ENCODE measurements at regions not wholly inside any gene's neighbourhood (a gene's known extent, or its start where the extent isn't known, plus 50 kb on each side); places are given as distances from the start of the nearest gene placed in this dataset.
A peak's percentile ranks its signal among the peaks of the same experiment; 100 is the strongest.

GRCh38 chr2:223537115-223537514 is 65.0 kb downstream of the SCG2 start:
- no peak for TF ChIP-seq CTCF (IDR thresholded peaks at IDR 0.05; ENCODE audit: unreplicated experiment in 3 of 3)
- no peaks in the 10 kb centered on the region for H3K36me3 Mint-ChIP-seq (ENCODE audit: low read depth)
- H3K4me1 Mint-ChIP-seq, result peaks cover 32% of the 10 kb centered on the region
- no peak overlapping the region for H3K4me3 Mint-ChIP-seq
- peaks cover 3% of the 10 kb centered on the region for H3K27me3 Mint-ChIP-seq (ENCODE audit: low read depth)
- no peaks in the 10 kb centered on the region for H3K9me3 Mint-ChIP-seq
- H3K27ac Mint-ChIP-seq, result peak overlapping the region; percentile 6 to 65 (median 35)

DNA sequence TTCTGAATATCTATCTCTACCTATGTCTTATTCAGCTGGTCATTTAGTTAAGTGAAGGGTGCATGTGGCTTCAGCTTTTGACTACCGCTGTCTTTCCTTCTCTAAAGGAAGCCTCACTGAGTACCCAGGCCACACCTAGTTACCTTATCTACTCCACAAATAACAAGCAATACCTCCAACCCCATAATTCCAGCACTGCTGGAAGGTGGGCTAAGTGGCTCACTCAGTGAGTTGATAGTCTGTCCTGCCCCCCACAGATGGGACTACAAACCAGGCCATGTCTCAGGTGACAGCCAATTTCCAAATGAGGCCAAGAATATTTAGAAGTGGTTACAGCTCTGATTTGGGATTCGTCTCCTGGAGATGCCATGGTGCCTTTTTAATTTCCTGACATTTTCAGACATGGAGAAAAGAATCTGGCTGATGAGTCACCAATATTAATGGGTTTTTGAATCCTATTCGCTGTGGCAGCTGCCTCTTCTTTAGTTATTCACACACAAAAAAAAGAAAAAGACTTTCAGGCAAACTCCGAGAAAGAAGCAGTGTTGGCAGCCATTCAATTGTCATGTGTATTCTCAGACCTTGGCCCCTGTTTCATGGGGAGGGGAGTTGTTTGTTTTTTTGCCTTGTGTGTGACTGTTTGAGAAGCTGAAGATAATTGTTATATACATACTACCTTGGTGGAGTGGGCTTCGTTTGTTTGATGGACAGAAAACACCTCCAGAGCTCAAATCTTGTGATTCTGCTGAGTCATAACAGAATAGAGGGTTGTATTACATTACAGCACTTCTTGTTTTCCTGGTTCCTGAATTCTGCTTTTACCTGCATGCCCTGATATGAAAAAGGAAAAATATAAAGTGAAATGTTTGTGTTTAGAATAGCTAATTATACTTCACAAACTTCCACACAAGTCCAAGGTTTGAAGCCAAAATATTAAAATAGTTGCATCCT is 64.2 kb downstream of the SCG2 start:
- H3K36me3 Mint-ChIP-seq (ENCODE audit: low read depth), result no peaks in the 10 kb centered on the region
- no peaks in the 10 kb centered on the region for H3K9me3 Mint-ChIP-seq
- peaks cover under 1% of the 10 kb centered on the region for H3K27me3 Mint-ChIP-seq (ENCODE audit: low read depth)
- no peak for TF ChIP-seq CTCF (IDR thresholded peaks at IDR 0.05; ENCODE audit: unreplicated experiment in 3 of 3)
- peaks cover 32% of the 10 kb centered on the region for H3K4me1 Mint-ChIP-seq
- peak overlapping the region; percentile 74 to 84 (median 75) for H3K27ac Mint-ChIP-seq
- H3K4me3 Mint-ChIP-seq, result no peak overlapping the region

DNA sequence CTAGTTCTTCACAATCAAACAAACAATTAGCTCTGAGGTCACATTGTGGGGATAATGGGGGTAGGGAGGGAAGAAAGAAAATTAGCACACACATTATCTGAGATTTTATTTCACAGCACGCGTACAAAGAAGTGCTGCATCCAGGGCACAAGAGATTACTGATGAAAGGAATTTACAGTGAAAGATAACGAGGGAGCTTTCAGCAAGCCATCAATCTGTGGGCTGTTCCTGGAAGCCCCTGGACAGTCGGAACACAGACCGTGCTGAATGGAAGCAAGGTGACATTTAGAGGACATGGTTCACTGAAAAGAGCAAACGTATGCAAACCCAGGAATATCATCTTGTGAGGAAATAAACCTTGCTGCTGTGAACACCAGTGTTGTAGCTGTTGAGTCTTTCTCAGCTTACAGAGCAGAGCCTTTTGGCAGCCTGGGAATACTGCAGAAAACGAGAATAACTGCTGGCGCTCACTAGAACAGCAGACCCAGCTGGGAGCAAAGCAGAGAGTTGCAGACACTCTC is 63.2 kb downstream of the SCG2 start:
- TF ChIP-seq CTCF (IDR thresholded peaks at IDR 0.05; ENCODE audit: unreplicated experiment in 3 of 3), result no peak

DNA sequence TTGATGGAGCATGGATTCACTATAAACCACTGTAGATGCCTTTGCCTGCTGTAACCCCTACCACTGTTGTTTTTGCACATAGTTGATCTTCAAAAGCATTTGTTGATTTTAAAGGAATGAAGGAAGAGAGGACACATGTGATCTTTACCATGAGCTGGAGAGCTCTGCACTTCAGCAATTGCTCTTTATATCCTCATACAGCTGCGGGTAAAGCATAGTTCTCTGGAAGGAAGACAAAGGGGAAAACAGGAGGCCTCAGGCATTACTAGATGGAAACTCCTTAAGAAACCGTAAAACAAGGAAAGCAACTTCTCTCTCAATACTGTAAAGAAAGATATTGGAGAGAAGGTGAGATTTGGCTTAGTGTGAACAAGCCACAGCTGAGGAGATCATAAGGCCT is 60.6 kb downstream of the SCG2 start:
- Mint-ChIP-seq H3K9me3 (no peaks in the 10 kb centered on the region), H3K36me3 (ENCODE audit: low read depth) (no peaks in the 10 kb centered on the region), H3K27me3 (ENCODE audit: low read depth) (peaks cover 5% of the 10 kb centered on the region), H3K27ac (peak overlapping the region in 2 of 3 experiments; percentile 7 to 28), H3K4me3 (no peak overlapping the region), H3K4me1 (peaks cover 32% of the 10 kb centered on the region)
- TF ChIP-seq CTCF (IDR thresholded peaks at IDR 0.05; ENCODE audit: unreplicated experiment in 3 of 3), result no peak

More for the DNA sequence above, 63.2 kb downstream of the SCG2 start:
- Mint-ChIP-seq H3K27me3 (ENCODE audit: low read depth) (peaks cover 5% of the 10 kb centered on the region), H3K4me1 (peaks cover 32% of the 10 kb centered on the region), H3K4me3 (peak overlapping the region in 2 of 3 experiments; percentile 1 to 2), H3K36me3 (ENCODE audit: low read depth) (no peaks in the 10 kb centered on the region), H3K27ac (peak overlapping the region; percentile 66 to 84 (median 74)), H3K9me3 (no peaks in the 10 kb centered on the region)

DNA sequence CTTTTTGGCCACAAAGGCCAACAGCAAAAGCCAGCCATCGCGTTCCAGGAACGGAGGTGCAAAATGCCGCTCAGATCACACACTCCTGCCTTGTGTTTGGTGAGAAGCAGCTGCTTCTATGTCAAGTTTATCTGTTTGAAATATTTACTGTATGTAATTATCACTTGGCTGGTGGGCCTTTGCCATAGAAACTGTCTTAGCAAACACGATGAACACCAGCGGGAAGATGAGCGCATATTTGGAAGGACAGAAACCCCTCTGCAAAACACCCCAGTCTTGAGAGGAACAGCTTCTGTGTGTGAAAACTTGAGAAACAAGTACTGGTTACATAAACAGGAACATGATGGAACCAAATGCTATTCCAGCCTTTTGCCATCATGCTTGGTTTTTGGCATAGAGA is 59.7 kb downstream of the SCG2 start:
- Mint-ChIP-seq H3K9me3 (no peaks in the 10 kb centered on the region), H3K27me3 (ENCODE audit: low read depth) (peaks cover 5% of the 10 kb centered on the region), H3K4me1 (peaks cover 26% of the 10 kb centered on the region), H3K27ac (no peak overlapping the region), H3K36me3 (ENCODE audit: low read depth) (no peaks in the 10 kb centered on the region), H3K4me3 (no peak overlapping the region)
- no peak for TF ChIP-seq CTCF (IDR thresholded peaks at IDR 0.05; ENCODE audit: unreplicated experiment in 3 of 3)

Data from nephron (organoid).